Naive thymus-derived CD8-positive, alpha-beta T cell (primary cell): ENCODE measurements at regions not wholly inside any gene's neighbourhood (a gene's known extent, or its start where the extent isn't known, plus 50 kb on each side); places are given as distances from the start of the nearest gene placed in this dataset.
"Not testable (repeated sequence)": the region's sequence is repeated elsewhere in the genome, so short reads cannot be mapped to it uniquely, and the experiment has no call there.

ENCODE experiments used
- ATAC-seq, 2 donors: fragments of 150-1000 bp; cut with Tn5 transposase in 1 of 2; sonication (Bioruptor Pico), chemical (Tn5 transposase) in 1 of 2; 1 replicate in 1 of 2; 2 replicates in 1 of 2; pipeline ENCODE4 v1.10.0; 2021; ENCODE audit warnings: mild to moderate bottlenecking in 2 of 2, moderate library complexity in 2 of 2
- POLR2A ChIA-PET: fragments of 350-600 bp; sonication (Branson Sonifier 250); formaldehyde crosslinking; loops from one replicate; lab custom pipeline; 2021; ENCODE audit warnings: antibody characterized with exemption; lab: Charles Lee
- DNase-seq, 10 donors: peaks; one replicate each; pipeline versions ENCODE4 v3.0.0 to v3.0.0-alpha.2; 2020 to 2022
- H3K27ac Mint-ChIP-seq, 10 donors: one replicate each; pipeline ENCODE4 v1.8.0; 2020 to 2022; ENCODE audit warnings: mild to moderate bottlenecking in 10 of 10, mixed read lengths in 10 of 10, moderate library complexity in 4 of 10, inconsistent platforms in 1 of 10
- H3K27me3 Mint-ChIP-seq, 5 donors: one replicate each; pipeline ENCODE4 v1.8.0; 2021 to 2022; ENCODE audit warnings: mixed read lengths in 5 of 5
- H3K36me3 Mint-ChIP-seq, 3 donors: one replicate each; pipeline ENCODE4 v1.8.0; 2020 to 2022; ENCODE audit warnings: mixed read lengths in 3 of 3, mild to moderate bottlenecking in 2 of 3, inconsistent platforms in 1 of 3
- H3K4me1 Mint-ChIP-seq, 4 donors: one replicate each; pipeline ENCODE4 v1.8.0; 2021 to 2022; ENCODE audit warnings: mixed read lengths in 4 of 4
- H3K4me3 Mint-ChIP-seq, 10 donors: one replicate each; pipeline ENCODE4 v1.8.0; 2020 to 2022; ENCODE audit warnings: mild to moderate bottlenecking in 10 of 10, mixed read lengths in 10 of 10, moderate library complexity in 6 of 10, inconsistent platforms in 1 of 10
- H3K9me3 Mint-ChIP-seq, 9 donors: one replicate each; pipeline ENCODE4 v1.8.0; 2020 to 2022; ENCODE audit warnings: mixed read lengths in 9 of 9, mild to moderate bottlenecking in 3 of 9, inconsistent platforms in 1 of 9, moderate library complexity in 1 of 9

DNA sequence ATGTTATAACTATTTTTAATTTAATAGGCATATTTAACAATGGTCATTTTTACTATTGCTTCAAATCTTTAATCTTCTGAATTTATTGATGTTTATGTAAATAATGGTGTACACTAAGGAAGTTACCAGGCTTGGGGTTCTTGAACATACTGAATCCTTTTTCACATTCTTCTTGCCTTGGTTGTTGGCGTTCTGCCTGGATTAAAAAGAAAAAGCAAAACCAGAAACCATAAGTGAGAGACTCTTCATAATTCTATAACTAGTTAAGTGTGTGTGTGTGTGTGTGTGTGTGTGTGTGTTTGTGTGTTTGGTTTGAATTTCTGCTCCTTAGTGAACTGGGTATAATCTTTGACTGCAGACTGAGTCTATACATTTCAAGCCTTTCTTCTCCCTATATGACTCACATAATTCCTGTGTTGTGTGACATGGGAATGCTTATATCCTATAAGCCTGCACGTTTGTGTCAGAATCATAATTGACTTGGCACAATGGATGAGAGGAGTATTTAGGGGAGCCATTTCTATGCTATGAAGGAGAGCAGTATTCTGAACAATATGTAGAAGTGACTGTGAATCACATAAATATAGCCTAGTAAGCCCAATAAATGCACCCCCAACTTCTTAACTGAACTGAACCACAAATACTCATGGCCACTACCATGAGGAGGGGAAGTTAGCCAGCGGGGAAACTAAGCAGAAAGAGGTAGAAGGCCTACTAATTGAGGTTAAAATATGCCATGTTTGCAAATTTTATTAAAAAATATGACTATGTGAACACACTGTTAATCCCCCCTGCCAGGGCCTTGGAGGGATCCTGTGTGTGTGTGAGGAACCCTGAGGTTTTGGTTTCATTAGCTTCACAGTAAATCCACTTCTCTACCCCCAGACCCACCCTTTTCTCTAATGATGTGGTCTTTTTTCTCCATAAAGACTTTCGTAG, 425.5 kb downstream of the BCKDHB start:
- Mint-ChIP-seq H3K27ac (no peak overlapping the region), H3K27me3 (peaks cover 0 to 4% (median 0%) of the 10 kb centered on the region in 5 donors), H3K9me3 (peaks cover 0 to 6% (median 0%) of the 10 kb centered on the region in 9 donors), H3K36me3 (no peaks in the 10 kb centered on the region), H3K4me1 (no peaks in the 10 kb centered on the region), H3K4me3 (no peak overlapping the region)
- DNase-seq (no peak), ATAC-seq (no peak)
- POLR2A ChIA-PET: no interaction called here

DNA sequence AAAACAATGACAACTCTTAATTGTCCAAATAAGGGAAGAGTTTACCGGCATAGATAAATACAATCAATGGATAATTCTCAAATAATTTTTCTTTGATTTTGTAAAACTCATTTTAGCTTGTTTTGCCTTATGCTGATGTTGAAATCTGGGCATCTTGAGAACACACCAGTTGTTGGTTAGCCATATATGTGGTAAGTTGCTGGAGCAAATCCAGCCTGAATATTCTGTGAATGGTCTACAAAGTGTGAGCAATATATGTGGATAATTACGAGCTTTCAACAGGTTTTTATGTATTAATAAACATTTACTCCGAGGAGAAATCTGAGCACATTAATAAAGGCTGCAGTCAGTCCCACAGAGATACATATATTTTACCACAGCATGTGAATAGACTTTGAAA, 423.6 kb downstream of the BCKDHB start:
- H3K4me1 Mint-ChIP-seq: no peaks in the 10 kb centered on the region
- no peaks in the 10 kb centered on the region for H3K36me3 Mint-ChIP-seq
- no peak overlapping the region for H3K27ac Mint-ChIP-seq
- DNase-seq (no peak), ATAC-seq (no peak)
- no peak overlapping the region for H3K4me3 Mint-ChIP-seq
- H3K27me3 Mint-ChIP-seq: peaks cover 0 to 4% (median 0%) of the 10 kb centered on the region in 5 donors
- peaks cover 0 to 4% (median 0%) of the 10 kb centered on the region in 9 donors for H3K9me3 Mint-ChIP-seq
- POLR2A ChIA-PET: no interaction called here

DNA sequence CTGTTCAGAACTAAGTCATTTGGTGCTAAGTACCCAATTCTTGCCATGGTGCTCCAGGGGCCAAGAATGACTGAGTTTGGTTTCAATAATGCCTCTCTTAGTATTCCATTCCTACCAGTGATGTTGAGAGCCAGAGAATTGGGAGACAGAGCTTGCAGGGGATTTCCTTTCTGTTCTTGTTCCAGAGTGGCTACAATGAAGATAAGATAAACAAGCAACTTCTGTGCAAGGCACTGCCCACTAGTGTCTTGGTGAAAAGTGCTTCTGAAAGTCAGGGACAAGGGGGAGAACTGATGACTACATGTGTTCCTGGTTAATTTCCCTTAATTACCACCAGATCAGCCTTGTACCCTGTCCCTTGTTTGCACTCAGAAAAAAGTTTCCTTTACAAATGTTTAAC, 421.6 kb downstream of the BCKDHB start:
- Mint-ChIP-seq H3K4me1 (no peaks in the 10 kb centered on the region), H3K9me3 (peaks cover 0 to 7% (median 0%) of the 10 kb centered on the region in 9 donors), H3K36me3 (no peaks in the 10 kb centered on the region), H3K4me3 (no peak overlapping the region), H3K27ac (no peak overlapping the region), H3K27me3 (peaks cover 0 to 3% (median 1%) of the 10 kb centered on the region in 5 donors)
- no peak for DNase-seq
- POLR2A ChIA-PET: no interaction called here
- ATAC-seq: no peak

DNA sequence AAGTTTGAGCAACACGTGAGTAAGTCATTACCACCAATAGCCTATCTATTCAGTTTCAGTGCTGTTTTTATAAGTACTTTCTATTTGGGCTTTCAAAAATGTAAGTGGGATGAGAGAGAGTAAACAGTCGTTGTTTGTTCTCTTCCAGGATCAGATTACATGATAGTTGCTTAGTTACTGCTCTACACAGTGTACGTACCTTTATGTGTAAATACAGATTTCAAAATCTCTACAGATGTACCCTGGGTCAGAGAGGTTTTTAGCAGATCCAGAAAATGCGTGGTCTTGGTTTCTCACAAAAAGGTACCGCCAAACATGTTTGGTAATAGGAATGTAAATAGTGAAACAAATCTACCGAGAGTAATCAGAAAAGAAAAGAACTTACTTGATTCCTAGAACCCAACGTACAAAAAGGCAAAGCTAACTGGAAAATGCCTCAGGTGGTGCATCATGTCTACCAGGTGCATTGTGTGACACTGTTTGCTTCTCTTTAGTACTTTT, 421.1 kb downstream of the BCKDHB start:
- H3K4me1 Mint-ChIP-seq: no peaks in the 10 kb centered on the region
- POLR2A ChIA-PET: no interaction called here
- ATAC-seq (no peak), DNase-seq (no peak)
- H3K4me3 Mint-ChIP-seq: no peak overlapping the region
- peaks cover 0 to 7% (median 0%) of the 10 kb centered on the region in 9 donors for H3K9me3 Mint-ChIP-seq
- H3K27ac Mint-ChIP-seq: no peak overlapping the region
- no peaks in the 10 kb centered on the region for H3K36me3 Mint-ChIP-seq
- peaks cover 0 to 8% (median 1%) of the 10 kb centered on the region in 5 donors for H3K27me3 Mint-ChIP-seq

DNA sequence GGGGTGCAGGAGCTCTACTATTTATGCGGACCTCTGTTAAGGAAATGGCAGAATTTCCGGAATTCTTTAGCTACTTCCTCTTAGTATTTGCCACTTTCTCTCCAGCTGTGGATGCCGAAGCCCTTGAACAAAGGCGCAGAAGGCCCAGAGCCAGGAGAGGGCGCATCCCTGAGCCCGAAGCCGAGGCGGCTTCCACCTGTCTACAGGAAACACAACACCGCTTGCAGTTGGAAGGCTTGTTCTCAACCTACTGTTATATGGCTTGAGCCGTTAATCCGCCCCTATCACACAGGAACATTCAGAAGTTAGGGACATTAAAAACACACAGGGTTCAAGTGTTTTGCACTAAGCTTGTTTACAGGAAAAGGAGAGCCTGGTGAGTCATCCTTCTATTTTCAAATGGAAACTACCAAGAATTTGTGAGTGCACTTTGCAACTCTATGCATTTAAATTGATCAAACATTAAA, 417.1 kb downstream of the BCKDHB start:
- no peak for ATAC-seq
- POLR2A ChIA-PET: no interaction called here
- no peaks in the 10 kb centered on the region for H3K4me1 Mint-ChIP-seq

DNA sequence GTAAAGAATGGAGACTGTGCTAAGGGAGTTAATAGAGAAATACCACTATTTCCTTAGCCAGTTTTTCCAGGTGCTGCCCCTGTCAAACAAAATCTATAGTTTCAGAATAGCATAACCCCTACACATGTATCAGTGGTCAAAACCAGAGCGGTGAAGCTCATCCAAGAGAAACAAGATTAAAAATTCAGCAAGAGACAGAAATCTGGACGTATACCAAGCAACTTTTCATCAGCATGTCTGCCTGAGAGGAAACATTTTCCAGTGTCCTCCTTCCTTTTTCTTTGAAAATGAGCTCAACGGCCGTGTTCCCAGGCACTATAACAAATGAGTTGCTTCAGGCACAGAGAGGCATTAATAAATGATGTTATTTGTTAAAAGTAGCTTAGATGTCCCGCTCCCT, 416.5 kb downstream of the BCKDHB start:
- no peak overlapping the region for H3K4me3 Mint-ChIP-seq
- no peaks in the 10 kb centered on the region for H3K4me1 Mint-ChIP-seq
- no peaks in the 10 kb centered on the region for H3K36me3 Mint-ChIP-seq
- peak overlapping the region in 1 of 10 donors; percentile 50 for H3K27ac Mint-ChIP-seq
- H3K27me3 Mint-ChIP-seq: peaks cover 0 to 7% (median 1%) of the 10 kb centered on the region in 5 donors
- POLR2A ChIA-PET: no interaction called here
- peaks cover 0 to 4% (median 0%) of the 10 kb centered on the region in 9 donors for H3K9me3 Mint-ChIP-seq
- ATAC-seq (no peak), DNase-seq (no peak)

More for the DNA sequence above, 417.1 kb downstream of the BCKDHB start:
- Mint-ChIP-seq H3K27me3 (peaks cover 0 to 8% (median 1%) of the 10 kb centered on the region in 5 donors), H3K4me3 (no peak overlapping the region), H3K27ac (peak overlapping the region in 1 of 10 donors; percentile 50), H3K36me3 (no peaks in the 10 kb centered on the region), H3K9me3 (peaks cover 0 to 4% (median 0%) of the 10 kb centered on the region in 9 donors)
- DNase-seq: no peak

DNA sequence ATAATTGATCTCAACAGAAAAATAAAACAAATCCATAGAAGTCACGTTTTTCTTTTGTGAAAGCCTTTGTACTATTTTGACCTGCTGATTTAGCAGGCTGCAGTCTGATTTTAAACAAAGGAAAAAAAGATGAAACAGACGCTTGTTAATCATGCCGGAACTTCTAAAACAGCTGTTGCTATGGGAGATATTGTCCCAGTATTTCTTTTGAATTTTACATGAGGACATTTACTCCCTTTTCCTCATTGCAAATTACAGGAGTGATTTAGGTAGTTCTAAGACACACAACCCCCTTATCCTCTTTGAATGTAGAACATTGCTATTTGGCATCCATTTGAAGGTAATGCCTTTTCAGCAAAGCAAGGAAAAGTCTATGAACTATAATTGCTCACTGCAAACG, 416.1 kb downstream of the BCKDHB start:
- peaks cover 0 to 4% (median 0%) of the 10 kb centered on the region in 9 donors for H3K9me3 Mint-ChIP-seq
- no peaks in the 10 kb centered on the region for H3K4me1 Mint-ChIP-seq
- no peak overlapping the region for H3K27ac Mint-ChIP-seq
- ATAC-seq (no peak), DNase-seq (no peak)
- H3K4me3 Mint-ChIP-seq: no peak overlapping the region
- peaks cover 0 to 6% (median 1%) of the 10 kb centered on the region in 5 donors for H3K27me3 Mint-ChIP-seq
- no peaks in the 10 kb centered on the region for H3K36me3 Mint-ChIP-seq
- POLR2A ChIA-PET: no interaction called here

DNA sequence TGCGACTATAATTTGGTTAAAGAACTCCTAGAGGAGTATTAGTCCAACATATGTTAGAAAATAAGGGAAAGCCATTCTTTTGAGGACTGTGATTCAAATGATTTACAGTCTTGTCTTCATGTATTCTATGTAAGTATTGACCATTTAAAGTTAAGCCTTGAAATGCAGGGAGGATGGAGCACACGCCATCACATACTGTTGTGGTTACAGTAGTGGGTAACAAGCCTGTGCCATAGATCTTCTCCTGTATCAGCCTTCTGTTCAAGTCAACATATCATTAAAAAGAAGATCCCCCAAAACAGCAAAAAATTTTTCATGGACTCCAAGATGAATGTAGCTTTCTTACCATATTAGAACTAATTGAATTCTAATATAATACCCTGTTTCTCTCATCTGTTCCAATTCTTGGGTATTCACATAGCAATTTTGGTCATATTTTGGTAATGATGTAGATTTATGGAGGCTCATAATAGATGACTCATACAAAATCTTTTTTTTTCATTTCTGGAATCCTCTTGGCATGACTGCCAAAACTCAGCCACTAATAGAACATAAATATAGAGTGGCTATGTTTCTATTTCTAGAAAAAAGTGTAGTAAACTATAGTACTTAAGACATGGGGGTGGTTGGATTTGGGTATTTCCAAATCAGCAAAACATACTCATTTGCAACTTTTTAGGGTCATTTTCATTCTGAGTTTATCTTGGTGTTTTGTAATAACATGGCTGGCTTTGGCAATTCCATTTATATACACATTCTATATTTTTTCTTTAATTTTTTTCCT, 413.5 kb downstream of the BCKDHB start:
- Mint-ChIP-seq H3K4me1 (no peaks in the 10 kb centered on the region), H3K36me3 (no peaks in the 10 kb centered on the region), H3K27ac (no peak overlapping the region), H3K9me3 (peaks cover 0 to 4% (median 0%) of the 10 kb centered on the region in 9 donors), H3K4me3 (no peak overlapping the region), H3K27me3 (peaks cover 0 to 6% (median 3%) of the 10 kb centered on the region in 5 donors)
- POLR2A ChIA-PET: no interaction called here
- DNase-seq (no peak), ATAC-seq (no peak)

DNA sequence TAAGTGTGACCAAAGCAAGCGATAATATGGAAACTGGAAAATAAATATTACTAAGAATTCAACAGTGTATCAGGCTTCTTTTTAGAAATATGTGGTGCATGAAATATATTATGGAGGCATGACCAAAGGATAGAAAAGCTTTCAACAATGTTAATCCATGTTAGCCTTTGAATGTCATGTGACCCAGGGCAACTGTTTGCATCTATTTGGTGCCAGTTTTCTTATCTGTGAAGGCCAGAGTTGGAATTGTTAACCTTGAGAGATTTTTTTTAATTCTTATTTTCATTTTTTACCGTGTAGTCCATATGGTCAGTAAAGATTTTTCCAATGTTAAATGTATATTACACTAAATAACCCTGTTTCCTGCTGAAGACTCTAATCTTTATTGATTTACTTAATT, 411.1 kb downstream of the BCKDHB start:
- POLR2A ChIA-PET: no interaction called here
- ATAC-seq (no peak), DNase-seq (no peak)
- H3K4me1 Mint-ChIP-seq: no peaks in the 10 kb centered on the region
- no peak overlapping the region for H3K27ac Mint-ChIP-seq
- H3K4me3 Mint-ChIP-seq: no peak overlapping the region
- H3K36me3 Mint-ChIP-seq: no peaks in the 10 kb centered on the region
- peaks cover 0 to 14% (median 0%) of the 10 kb centered on the region in 5 donors for H3K27me3 Mint-ChIP-seq
- no peaks in the 10 kb centered on the region for H3K9me3 Mint-ChIP-seq

DNA sequence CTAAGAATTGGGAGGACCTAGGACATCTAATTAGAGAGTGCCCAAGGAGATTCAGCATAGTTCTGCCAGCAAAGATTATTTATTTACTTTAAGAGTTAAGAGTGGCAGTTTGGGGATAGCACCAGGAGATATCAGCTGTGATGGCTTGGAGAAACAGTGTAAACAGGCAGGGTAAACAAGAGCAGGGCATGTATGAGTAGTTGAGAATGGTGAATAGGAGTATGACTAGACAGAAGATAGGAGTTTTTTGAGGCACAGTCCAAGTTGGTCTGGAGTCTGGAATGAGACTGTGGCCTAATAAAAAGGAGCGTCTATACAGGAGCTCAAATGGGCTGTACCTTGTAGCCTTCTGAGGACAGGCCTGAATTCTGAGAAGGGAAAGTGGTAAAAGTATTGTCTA, 404.1 kb downstream of the BCKDHB start:
- ATAC-seq, DNase-seq, H3K27ac Mint-ChIP-seq, POLR2A ChIA-PET, H3K36me3 Mint-ChIP-seq, H3K4me1 Mint-ChIP-seq, H3K9me3 Mint-ChIP-seq, H3K4me3 Mint-ChIP-seq: not testable (repeated sequence)
- H3K27me3 Mint-ChIP-seq: peaks cover 0 to 14% (median 3%) of the 10 kb centered on the region in 5 donors

DNA sequence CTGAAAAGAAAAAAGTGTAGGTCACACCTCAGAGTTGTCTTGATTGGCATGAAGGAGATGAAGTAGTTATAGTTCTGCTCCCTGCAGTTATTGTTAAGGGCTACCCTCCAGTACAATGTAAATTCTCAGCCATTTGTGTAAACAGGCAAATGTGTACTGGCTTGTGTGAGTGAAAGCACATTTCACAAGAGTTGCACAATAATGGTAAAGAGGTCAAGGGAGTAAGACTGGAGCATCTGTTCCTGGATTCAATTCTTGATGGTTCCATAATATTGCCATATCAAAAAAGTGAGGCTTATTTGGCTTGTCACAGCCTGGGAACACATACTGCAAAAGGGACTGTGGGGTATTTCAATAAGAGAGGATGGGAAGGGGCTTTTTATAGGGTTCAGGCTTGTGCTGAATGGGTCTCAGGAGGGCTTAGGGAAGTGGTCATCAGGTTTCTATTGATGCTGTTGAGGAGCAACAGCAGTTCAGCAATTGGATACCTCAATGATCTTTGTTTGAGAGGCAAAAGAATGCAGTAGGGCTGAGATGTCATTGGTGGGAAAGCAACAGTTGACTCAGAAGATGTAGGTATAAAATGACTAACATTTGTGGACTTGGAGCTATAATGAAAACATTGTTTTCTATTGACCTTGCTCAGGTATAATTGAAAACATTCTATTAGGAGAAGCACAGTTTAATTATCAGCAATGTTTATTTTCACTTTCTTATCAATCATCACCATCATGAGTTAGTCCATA, 402.6 kb downstream of the BCKDHB start:
- no peak for DNase-seq
- H3K36me3 Mint-ChIP-seq: no peaks in the 10 kb centered on the region
- POLR2A ChIA-PET: no interaction called here
- ATAC-seq: no peak
- H3K4me3 Mint-ChIP-seq: no peak overlapping the region
- no peak overlapping the region for H3K27ac Mint-ChIP-seq
- no peaks in the 10 kb centered on the region for H3K4me1 Mint-ChIP-seq
- H3K9me3 Mint-ChIP-seq: no peaks in the 10 kb centered on the region
- peaks cover 0 to 3% (median under 1%) of the 10 kb centered on the region in 5 donors for H3K27me3 Mint-ChIP-seq

DNA sequence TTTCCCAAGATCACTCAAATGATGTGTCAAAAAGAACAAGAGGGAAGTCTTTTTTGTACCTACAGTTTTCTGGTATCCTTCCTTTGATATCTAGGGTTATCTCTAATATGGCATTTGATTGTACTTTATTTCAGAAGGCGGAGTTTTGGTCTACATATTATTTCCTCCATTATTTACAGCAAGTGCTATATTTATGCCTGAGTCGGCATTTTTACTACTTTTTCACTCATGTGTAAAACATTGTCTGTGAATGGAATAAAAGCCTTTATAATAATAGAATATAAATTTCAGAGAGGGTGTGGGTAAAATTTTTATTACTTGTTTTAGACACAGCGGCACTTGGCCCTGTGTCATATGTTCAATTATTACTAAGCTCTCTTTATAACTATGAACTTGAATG, 398.4 kb downstream of the BCKDHB start:
- Mint-ChIP-seq H3K27me3 (peaks cover 0 to 7% (median 4%) of the 10 kb centered on the region in 5 donors), H3K4me1 (no peaks in the 10 kb centered on the region), H3K36me3 (no peaks in the 10 kb centered on the region), H3K27ac (no peak overlapping the region), H3K9me3 (no peaks in the 10 kb centered on the region), H3K4me3 (no peak overlapping the region)
- POLR2A ChIA-PET: no interaction called here
- no peak for DNase-seq
- ATAC-seq: no peak
